Spleen (tissue), 11 donors: ENCODE measurements at regions not wholly inside any gene's neighbourhood (a gene's known extent, or its start where the extent isn't known, plus 50 kb on each side); places are given as distances from the start of the nearest gene placed in this dataset.

Experiments used
- DNase-seq: peaks from one replicate; pipeline ENCODE4 v3.0.0-alpha.2; 2020
- H3K27ac ChIP-seq, 8 donors: fragments of 200-600 bp; sonication (generic) in 7 of 8; 1 replicate in 4 of 8; 2 replicates in 4 of 8; pipeline versions ENCODE4 v1.5.0 to v1.8.0; 2016 to 2021; ENCODE audit warnings: inconsistent platforms in 4 of 8, mild to moderate bottlenecking in 4 of 8, moderate library complexity in 1 of 8
- H3K27me3 ChIP-seq, 7 donors: fragments of 200-600 bp; sonication (generic) in 6 of 7; replicated peaks in 1 of 7; 1 replicate in 4 of 7; 2 replicates in 3 of 7; pipeline versions ENCODE4 v1.5.0 to v1.8.0; 2016 to 2021; ENCODE audit warnings: inconsistent platforms in 3 of 7, mild to moderate bottlenecking in 1 of 7
- H3K36me3 ChIP-seq, 6 donors: fragments of 200-600 bp; sonication (generic) in 5 of 6; 1 replicate in 4 of 6; 2 replicates in 2 of 6; pipeline versions ENCODE4 v1.5.0 to v1.8.0; 2016 to 2021; ENCODE audit warnings: inconsistent platforms in 2 of 6
- H3K4me1 ChIP-seq, 6 donors: fragments of 200-600 bp; sonication (generic) in 5 of 6; 1 replicate in 3 of 6; 2 replicates in 3 of 6; pipeline versions ENCODE4 v1.5.0 to v1.8.0; 2016 to 2021; ENCODE audit warnings: inconsistent platforms in 3 of 6
- H3K4me3 ChIP-seq, 8 donors: fragments of 200-600 bp; sonication (generic) in 7 of 8; 1 replicate in 4 of 8; 2 replicates in 4 of 8; pipeline versions ENCODE4 v1.5.0 to v1.8.0; 2016 to 2021; ENCODE audit warnings: inconsistent platforms in 4 of 8, mild to moderate bottlenecking in 4 of 8, moderate library complexity in 2 of 8
- H3K9me3 ChIP-seq, 8 donors: fragments of 200-600 bp; sonication (generic) in 7 of 8; 1 replicate in 4 of 8; 2 replicates in 4 of 8; pipeline versions ENCODE4 v1.5.0 to v1.8.0; 2016 to 2021; ENCODE audit warnings: inconsistent platforms in 4 of 8
- POLR2A ChIP-seq, 3 donors: fragments of 450-650 bp; IDR thresholded peaks; one replicate each; pipeline ENCODE4 v1.5.1; 2017; ENCODE audit warnings: antibody characterized with exemption in 3 of 3, mild to moderate bottlenecking in 1 of 3
- POLR2AphosphoS5 ChIP-seq, 3 donors: sonication (generic); formaldehyde crosslinking; IDR thresholded peaks; one replicate each; pipeline ENCODE4 v1.5.1; 2017; ENCODE audit warnings: antibody characterized with exemption in 3 of 3
- WGBS, 5 donors: extraction: QIAGEN DNeasy Blood & Tissue Kit in 3 of 5; methylation state at CpG; one replicate each; pipeline versions ENCODE4 v1.1.5 to v1.1.7; 2013 to 2018; 5-methylcytosine and 5-hydroxymethylcytosine counted together
- intact Hi-C: fragments of 100-400 bp; cut with DNase I; formaldehyde crosslinking; loops from one replicate; pipeline ENCODE4 v1.15.0; 2023; ENCODE audit warnings: low total_unique reads
- TF ChIP-seq, protein P1 (sequence below), 11 experiments: fragments of 200-600 bp in 7 of 11; fragments of 450-650 bp in 4 of 11; sonication (generic) in 4 of 11; IDR thresholded peaks in 8 of 11; conservative IDR thresholded peaks in 3 of 11; 1 replicate in 7 of 11; 2 replicates in 4 of 11; pipeline versions ENCODE4 v1.4.0 to v1.8.0; 2016 to 2021; ENCODE audit warnings: antibody characterized with exemption in 11 of 11, inconsistent platforms in 4 of 11, mild to moderate bottlenecking in 1 of 11
- donor health status: healthy with polysubstance abuse.
- donor health status: DM: no; HTN: no; CAD: no; lungs with moderate emphysema.
- donor health status: DM: no; HTN: no; CAD: no.
- donor health status: Bipolar disorder and iron deficiency.
- donor health status: healthy.
- donor health status: DM: no; HTN: no; CAD: no.
- donor health status: DM: yes; HTN: yes; CAD: no.

- no peak for TF ChIP-seq POLR2A (IDR thresholded peaks at IDR 0.05)
- TF ChIP-seq, protein P1, sequence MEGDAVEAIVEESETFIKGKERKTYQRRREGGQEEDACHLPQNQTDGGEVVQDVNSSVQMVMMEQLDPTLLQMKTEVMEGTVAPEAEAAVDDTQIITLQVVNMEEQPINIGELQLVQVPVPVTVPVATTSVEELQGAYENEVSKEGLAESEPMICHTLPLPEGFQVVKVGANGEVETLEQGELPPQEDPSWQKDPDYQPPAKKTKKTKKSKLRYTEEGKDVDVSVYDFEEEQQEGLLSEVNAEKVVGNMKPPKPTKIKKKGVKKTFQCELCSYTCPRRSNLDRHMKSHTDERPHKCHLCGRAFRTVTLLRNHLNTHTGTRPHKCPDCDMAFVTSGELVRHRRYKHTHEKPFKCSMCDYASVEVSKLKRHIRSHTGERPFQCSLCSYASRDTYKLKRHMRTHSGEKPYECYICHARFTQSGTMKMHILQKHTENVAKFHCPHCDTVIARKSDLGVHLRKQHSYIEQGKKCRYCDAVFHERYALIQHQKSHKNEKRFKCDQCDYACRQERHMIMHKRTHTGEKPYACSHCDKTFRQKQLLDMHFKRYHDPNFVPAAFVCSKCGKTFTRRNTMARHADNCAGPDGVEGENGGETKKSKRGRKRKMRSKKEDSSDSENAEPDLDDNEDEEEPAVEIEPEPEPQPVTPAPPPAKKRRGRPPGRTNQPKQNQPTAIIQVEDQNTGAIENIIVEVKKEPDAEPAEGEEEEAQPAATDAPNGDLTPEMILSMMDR (IDR thresholded peaks at IDR 0.05 in 8 of 11, conservative IDR thresholded peaks at IDR 0.05 in 3 of 11), result no peak
- no peak for TF ChIP-seq POLR2AphosphoS5 (IDR thresholded peaks at IDR 0.05)
- H3K36me3 ChIP-seq, result no peaks in the 10 kb centered on the region
- H3K27me3 ChIP-seq, result peaks cover 0 to 5% (median 0%) of the 10 kb centered on the region in 7 donors
- H3K9me3 ChIP-seq, result peaks cover 0 to 6% (median 0%) of the 10 kb centered on the region in 8 donors
- intact Hi-C loops, result no loop called here
- WGBS, 5 donors, result 78 to 87% (median 85%) methylated on average over 2 of the region's 2 CpGs
- no peak overlapping the region for H3K4me3 ChIP-seq
- H3K27ac ChIP-seq, result no peak overlapping the region
- H3K4me1 ChIP-seq, result no peaks in the 10 kb centered on the region
- DNase-seq, result no peak
Observed at GRCh38 chr18:60044290-60045006, 144.7 kb downstream of the PMAIP1 start.

DNA sequence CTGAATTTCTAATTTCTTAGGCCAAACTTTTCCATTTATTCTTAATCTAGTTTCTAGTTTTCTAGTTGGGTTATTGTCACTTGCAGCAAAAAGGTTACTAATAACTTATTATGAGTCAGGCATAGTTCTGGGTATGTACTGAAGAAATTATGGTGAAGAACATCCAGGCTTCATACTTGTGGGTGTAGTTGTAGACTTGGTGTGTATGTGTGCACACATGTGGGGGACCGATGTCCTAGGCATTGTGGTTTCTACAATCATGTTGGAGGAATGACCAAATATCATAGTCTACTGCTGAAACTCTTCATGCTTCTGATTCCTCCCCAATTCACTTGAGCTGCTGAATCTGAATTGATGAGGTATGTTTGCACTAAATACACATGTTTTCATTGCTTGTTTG lies 141.2 kb downstream of the PMAIP1 start:
- Histone ChIP-seq H3K36me3 (no peaks in the 10 kb centered on the region), H3K27me3 (peaks cover 0 to 5% (median 0%) of the 10 kb centered on the region in 7 donors), H3K4me1 (no peaks in the 10 kb centered on the region), H3K9me3 (no peaks in the 10 kb centered on the region), H3K4me3 (no peak overlapping the region), H3K27ac (no peak overlapping the region)
- TF ChIP-seq, protein P1 (IDR thresholded peaks at IDR 0.05 in 8 of 11, conservative IDR thresholded peaks at IDR 0.05 in 3 of 11), result no peak
- TF ChIP-seq POLR2AphosphoS5 (IDR thresholded peaks at IDR 0.05), result no peak
- TF ChIP-seq POLR2A (IDR thresholded peaks at IDR 0.05), result no peak
- intact Hi-C loops, result no loop called here
- 86 to 96% (median 95%) methylated on average over 1 of the region's 1 CpG for WGBS, 5 donors
- no peak for DNase-seq

- TF ChIP-seq POLR2A (IDR thresholded peaks at IDR 0.05) (no peak), POLR2AphosphoS5 (IDR thresholded peaks at IDR 0.05) (no peak)
- TF ChIP-seq, protein P1 (IDR thresholded peaks at IDR 0.05 in 8 of 11, conservative IDR thresholded peaks at IDR 0.05 in 3 of 11), result no peak
- H3K4me1 ChIP-seq, result no peaks in the 10 kb centered on the region
- peaks cover 0 to 5% (median 0%) of the 10 kb centered on the region in 7 donors for H3K27me3 ChIP-seq
- H3K4me3 ChIP-seq, result no peak overlapping the region
- H3K9me3 ChIP-seq, result no peaks in the 10 kb centered on the region
- no peak overlapping the region for H3K27ac ChIP-seq
- no peak for DNase-seq
- intact Hi-C loops, result no loop called here
- H3K36me3 ChIP-seq, result no peaks in the 10 kb centered on the region
Observed at GRCh38 chr18:60038731-60039130, 138.9 kb downstream of the PMAIP1 start.

DNA sequence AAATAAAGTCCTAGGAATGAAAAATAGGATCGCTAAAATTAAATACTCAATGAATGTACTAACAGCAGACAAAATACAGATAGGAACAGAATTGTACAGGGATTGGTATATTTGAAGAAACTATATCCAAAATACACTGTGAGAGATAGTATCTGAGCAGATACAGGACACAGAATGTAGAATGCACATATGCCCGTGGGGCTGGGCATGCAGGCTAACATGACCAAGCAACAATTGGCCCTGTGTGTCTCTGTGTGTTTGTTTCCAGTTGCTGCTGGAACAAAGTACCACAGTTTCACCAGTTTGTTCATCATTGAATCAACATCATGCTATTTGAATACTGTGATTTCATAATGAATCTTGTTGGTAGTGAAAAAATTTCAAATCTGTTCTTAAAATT lies 127.6 kb downstream of the PMAIP1 start:
- H3K4me1 ChIP-seq, result no peaks in the 10 kb centered on the region
- H3K4me3 ChIP-seq, result no peak overlapping the region
- intact Hi-C loops, result no loop called here
- TF ChIP-seq POLR2A (IDR thresholded peaks at IDR 0.05), result no peak
- no peak for TF ChIP-seq POLR2AphosphoS5 (IDR thresholded peaks at IDR 0.05)
- TF ChIP-seq, protein P1 (IDR thresholded peaks at IDR 0.05 in 8 of 11, conservative IDR thresholded peaks at IDR 0.05 in 3 of 11), result no peak
- no peaks in the 10 kb centered on the region for H3K27me3 ChIP-seq
- 86 to 89% (median 88%) methylated on average over 2 of the region's 2 CpGs for WGBS, 5 donors
- DNase-seq, result no peak
- no peak overlapping the region for H3K27ac ChIP-seq
- H3K36me3 ChIP-seq, result no peaks in the 10 kb centered on the region
- H3K9me3 ChIP-seq, result no peaks in the 10 kb centered on the region
